ENCODE measurements at regions not wholly inside any gene's neighbourhood (a gene's known extent, or its start where the extent isn't known, plus 50 kb on each side); places are given as distances from the start of the nearest gene placed in this dataset.

DNA sequence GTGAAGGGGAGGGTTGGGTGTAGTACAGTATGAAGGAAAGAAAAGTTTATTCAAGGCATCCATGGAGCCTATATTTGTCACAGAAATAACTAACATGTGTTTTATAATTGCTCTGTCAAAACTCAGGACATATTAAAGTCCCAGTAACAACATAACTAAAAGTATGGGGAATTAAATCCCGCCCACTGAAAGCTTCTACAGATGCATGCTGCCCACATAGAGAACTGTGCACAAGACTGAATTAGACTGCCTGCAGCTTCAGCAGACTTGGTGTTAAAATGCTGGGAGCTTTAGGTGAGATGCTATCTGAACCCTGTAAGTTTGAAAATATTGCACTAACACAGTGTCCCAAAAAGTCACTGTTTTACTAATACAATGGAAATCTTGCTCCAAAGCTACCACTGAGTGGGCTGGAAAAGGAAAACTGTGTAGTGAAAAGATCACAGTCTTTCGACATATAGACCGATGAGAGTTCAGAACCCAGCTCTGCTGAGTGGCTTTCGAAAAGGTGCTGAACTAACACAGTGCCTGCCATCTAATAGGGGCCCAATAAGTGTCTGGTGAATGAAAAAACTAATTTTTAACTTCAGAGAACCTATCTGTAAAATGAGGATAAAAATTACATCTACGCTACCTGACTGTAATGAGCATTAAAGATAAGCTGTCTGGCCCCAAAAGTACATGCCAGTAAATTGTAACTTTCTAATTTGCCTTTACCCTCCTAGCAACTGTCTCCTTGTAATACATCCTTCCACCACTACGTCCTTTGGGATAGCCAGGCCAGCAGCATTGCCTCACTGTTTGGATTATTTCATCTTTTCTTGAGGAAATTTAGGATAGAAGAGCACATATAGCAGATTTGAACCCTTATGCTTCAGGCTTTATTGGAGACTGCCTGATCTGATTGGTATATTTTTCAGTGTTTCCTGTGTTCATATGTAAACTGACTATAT, 237.6 kb downstream of the BCAT1 start:
- TF ChIP-seq RAD21 (IDR thresholded peaks at IDR 0.05; ENCODE audit: low read depth) (no peak), CEBPB (IDR thresholded peaks at IDR 0.05; ENCODE audit: low read depth) (no peak), SIN3A (IDR thresholded peaks at IDR 0.05; ENCODE audit: low read depth) (no peak), ZFX (IDR thresholded peaks at IDR 0.05) (no peak), POLR2A (IDR thresholded peaks at IDR 0.05; ENCODE audit: borderline replicate concordance, extremely low read depth, insufficient read depth, insufficient read length) (no peak), SP1 (IDR thresholded peaks at IDR 0.05; ENCODE audit: low read depth) (no peak), EZH2 (IDR thresholded peaks at IDR 0.05) (no peak)
- TF ChIP-seq, protein P1, sequence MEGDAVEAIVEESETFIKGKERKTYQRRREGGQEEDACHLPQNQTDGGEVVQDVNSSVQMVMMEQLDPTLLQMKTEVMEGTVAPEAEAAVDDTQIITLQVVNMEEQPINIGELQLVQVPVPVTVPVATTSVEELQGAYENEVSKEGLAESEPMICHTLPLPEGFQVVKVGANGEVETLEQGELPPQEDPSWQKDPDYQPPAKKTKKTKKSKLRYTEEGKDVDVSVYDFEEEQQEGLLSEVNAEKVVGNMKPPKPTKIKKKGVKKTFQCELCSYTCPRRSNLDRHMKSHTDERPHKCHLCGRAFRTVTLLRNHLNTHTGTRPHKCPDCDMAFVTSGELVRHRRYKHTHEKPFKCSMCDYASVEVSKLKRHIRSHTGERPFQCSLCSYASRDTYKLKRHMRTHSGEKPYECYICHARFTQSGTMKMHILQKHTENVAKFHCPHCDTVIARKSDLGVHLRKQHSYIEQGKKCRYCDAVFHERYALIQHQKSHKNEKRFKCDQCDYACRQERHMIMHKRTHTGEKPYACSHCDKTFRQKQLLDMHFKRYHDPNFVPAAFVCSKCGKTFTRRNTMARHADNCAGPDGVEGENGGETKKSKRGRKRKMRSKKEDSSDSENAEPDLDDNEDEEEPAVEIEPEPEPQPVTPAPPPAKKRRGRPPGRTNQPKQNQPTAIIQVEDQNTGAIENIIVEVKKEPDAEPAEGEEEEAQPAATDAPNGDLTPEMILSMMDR (IDR thresholded peaks at IDR 0.05 in 2 of 3, conservative IDR thresholded peaks at IDR 0.05 in 1 of 3; ENCODE audit: borderline replicate concordance in 1 of 3, insufficient read depth in 1 of 3, low read depth in 2 of 3, low read length in 2 of 3) = no peak

Data from HCT116 (cell line).